Amniotic stem cell (primary cell): ENCODE measurements at regions not wholly inside any gene's neighbourhood (a gene's known extent, or its start where the extent isn't known, plus 50 kb on each side); places are given as distances from the start of the nearest gene placed in this dataset.
"Not testable (repeated sequence)": the region's sequence is repeated elsewhere in the genome, so short reads cannot be mapped to it uniquely, and the experiment has no call there.

Source experiments
- DNase-seq: peaks from one replicate; lab custom pipeline; 2025; lab: John Stamatoyannopoulos, UW

GRCh38 chr15:77862651-77863104, 214.8 kb downstream of the TBC1D2B start:
- DNase-seq, result no peak

GRCh38 chr15:77861997-77862635, 215.4 kb downstream of the TBC1D2B start:
- DNase-seq, result not testable (repeated sequence)

- DNase-seq, result no peak
Observed at GRCh38 chr15:77860071-77860691, 217.3 kb downstream of the TBC1D2B start.

- DNase-seq, result no peak
Observed at GRCh38 chr15:77859491-77860060, 217.9 kb downstream of the TBC1D2B start.

- no peak for DNase-seq
Observed at GRCh38 chr15:77858792-77859490, 218.6 kb downstream of the TBC1D2B start.

- DNase-seq, result no peak
Observed at GRCh38 chr15:77857419-77857818, 220.1 kb downstream of the TBC1D2B start.

GRCh38 chr15:77856705-77857346, 220.7 kb downstream of the TBC1D2B start:
- no peak for DNase-seq

GRCh38 chr15:77855871-77856270, 221.6 kb downstream of the TBC1D2B start:
- DNase-seq, result no peak

GRCh38 chr15:77854980-77855379, 222.3 kb upstream of the LINGO1 start:
- no peak for DNase-seq

GRCh38 chr15:77853910-77854309, 221.2 kb upstream of the LINGO1 start:
- no peak for DNase-seq

GRCh38 chr15:77853008-77853328, 220.3 kb upstream of the LINGO1 start:
- DNase-seq, result no peak

GRCh38 chr15:77852241-77853007, 219.7 kb upstream of the LINGO1 start:
- no peak for DNase-seq

GRCh38 chr15:77851691-77852090, 219.0 kb upstream of the LINGO1 start:
- no peak for DNase-seq

GRCh38 chr15:77851086-77851485, 218.4 kb upstream of the LINGO1 start:
- DNase-seq, result no peak

- DNase-seq, result no peak
Observed at GRCh38 chr15:77846986-77847385, 214.3 kb upstream of the LINGO1 start.

- DNase-seq, result no peak
Observed at GRCh38 chr15:77846360-77846759, 213.6 kb upstream of the LINGO1 start.

GRCh38 chr15:77844798-77845446, 212.2 kb upstream of the LINGO1 start:
- DNase-seq, result no peak

GRCh38 chr15:77843546-77843945, 210.8 kb upstream of the LINGO1 start:
- DNase-seq, result no peak

GRCh38 chr15:77840991-77841775, 208.5 kb upstream of the LINGO1 start:
- DNase-seq, result peak; percentile 18
